HUDEP-2 (cell line): ENCODE measurements at regions not wholly inside any gene's neighbourhood (a gene's known extent, or its start where the extent isn't known, plus 50 kb on each side); places are given as distances from the start of the nearest gene placed in this dataset.
A peak's percentile ranks its signal among the peaks of the same experiment; 100 is the strongest.
"Not testable (repeated sequence)": the region's sequence is repeated elsewhere in the genome, so short reads cannot be mapped to it uniquely, and the experiment has no call there.

Experiments
- DNase-seq, 76 experiments: peaks; one replicate each; lab custom pipeline; 2025; ENCODE audit not compliant: unreplicated experiment in 76 of 76; lab: John Stamatoyannopoulos, UW

- DNase-seq: no peak
These were observed 190.1 kb upstream of the ITGA1 start for GRCh38 chr5:52597625-52598024.

GRCh38 chr5:52598968-52599367 lies 188.7 kb upstream of the ITGA1 start:
- no peak for DNase-seq

DNA sequence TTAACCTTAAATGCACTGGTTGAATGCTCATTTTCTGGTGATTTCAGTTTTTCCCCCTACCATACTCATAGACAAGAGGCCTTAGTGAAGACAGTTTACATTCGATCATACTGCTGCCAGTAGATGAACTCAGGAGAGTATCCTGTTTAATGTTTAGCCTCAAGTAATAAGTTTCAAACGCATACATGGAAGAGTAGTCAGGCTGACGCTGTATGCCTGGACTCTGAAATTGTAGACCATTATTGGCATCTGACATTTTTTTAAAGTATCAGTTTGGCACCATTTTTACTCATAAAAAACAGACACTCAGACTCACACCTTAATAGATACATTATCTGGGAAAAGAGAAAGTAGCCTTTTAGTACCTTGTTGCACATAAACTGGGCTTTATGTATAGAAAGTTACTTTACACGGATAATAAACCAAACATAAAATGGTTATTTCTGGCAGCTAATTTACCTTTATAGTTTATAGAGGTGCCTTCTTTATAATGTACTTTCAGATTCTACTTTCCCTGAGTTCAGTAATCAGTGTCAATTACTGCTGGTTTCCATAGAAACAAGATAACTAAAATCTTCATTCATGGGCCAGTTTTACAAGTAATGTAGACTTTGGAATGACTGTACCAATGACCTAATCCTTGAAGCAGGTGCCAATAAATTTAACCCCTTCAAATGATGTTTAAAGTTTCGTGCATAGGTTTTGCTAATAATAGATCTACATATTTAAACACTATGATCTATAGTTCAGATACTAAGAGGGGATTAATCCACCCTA lies 183.8 kb upstream of the ITGA1 start:
- no peak for DNase-seq

GRCh38 chr5:52605317-52606313 lies 182.1 kb upstream of the ITGA1 start:
- no peak for DNase-seq

DNA sequence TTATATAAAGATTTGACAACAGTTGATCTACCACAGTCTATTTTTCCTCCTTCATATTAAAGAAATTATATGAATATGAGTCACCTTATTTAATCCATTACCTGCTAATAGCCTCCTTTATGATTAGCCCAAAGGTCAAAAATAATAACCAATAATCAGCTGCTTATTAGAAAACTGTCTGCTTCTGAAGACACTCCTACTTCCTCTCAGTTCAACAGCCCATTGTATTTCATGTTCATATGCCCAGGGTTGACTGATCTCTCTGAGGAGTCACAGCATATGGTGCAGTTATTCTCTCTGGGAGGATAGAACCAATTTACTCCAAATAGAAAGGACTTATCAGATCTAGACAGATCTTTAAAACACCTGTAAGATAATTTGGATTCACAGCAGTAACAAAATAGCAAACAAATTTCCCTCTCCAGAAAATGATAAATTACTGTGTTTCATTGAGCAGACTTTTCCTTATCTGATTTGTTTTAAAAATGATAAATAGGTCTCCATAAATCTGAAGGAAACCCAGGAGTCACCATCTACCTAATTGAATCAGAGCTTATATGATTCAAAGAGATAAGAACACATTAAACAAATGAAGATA lies 180.4 kb upstream of the ITGA1 start:
- no peak for DNase-seq

DNA sequence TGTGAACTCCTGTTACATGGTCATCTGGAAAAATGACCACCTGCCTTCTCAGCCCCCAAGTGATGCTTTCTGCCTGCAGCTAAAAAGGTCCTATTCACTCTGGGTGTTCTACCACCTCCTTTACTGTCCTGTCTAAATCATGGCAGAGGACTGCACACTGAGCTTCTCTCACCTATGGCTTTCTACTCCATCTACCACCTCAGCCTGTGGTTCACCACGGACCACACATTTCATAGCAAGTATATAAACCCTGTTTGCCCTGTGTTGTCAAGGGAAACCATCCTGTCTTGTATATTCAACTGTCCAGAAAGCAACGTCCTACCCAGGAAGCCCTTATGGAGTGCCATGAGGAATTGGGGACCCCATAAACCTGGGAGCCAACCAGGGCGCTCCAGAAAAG lies 167.4 kb upstream of the ITGA1 start:
- no peak for DNase-seq

DNA sequence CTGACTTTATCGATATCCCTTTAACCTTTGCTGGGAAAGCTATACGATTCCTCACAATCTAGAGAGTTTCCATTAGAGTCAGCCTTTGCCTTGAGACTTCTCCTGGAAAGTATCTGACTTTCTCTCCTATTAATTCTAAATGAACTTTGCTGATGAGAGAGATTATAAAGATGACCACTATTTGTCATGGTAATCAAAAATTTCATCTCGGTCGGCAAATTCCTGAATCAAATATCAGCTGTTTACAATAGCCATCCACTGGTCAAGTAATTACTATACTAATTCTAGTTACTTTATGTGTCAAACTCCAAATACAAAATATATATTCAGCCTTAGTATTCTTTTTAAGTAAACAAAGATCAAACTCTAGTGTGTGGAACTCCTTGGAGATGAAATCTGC lies 164.4 kb upstream of the ITGA1 start:
- DNase-seq: no peak

DNA sequence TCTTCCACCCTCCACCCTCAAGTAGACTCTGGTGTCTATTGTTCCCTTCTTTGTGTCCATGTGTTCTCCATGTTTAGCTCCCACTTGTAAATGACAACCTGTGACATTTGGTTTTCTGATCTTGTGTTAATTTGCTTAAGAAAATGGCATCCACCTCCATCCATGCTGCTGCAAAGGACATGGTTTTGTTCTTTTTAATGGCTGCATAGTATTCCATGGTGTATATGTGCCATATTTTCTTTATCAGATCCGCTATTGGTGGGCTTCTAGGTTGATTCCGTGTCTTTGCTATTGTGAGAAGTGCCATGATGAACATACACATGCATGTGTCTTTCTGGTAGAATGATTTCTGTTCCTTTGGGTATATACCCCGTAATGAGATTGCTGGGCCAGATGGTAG lies 163.4 kb upstream of the ITGA1 start:
- DNase-seq: no peak

DNA sequence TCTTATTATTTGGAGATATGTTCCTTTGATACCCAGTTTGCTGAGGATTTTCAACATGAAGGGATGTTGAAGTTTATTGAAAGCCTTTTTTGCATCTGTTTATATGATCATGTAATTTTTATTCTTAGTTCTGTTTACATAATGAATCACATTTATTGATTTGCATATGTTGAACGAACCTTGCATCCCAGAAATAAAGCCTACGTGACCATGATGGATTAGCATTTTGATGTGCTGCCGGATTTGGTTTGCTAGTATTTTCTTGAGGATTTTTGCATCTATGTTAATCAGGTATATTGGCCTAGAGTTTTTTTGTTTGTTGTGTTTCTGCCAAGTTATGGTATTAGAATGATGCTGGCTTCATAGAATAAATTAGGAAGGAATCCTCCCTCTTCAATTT lies 161.4 kb upstream of the ITGA1 start:
- DNase-seq: no peak

GRCh38 chr5:52627740-52628139 lies 160.0 kb upstream of the ITGA1 start:
- no peak for DNase-seq

GRCh38 chr5:52632281-52632680 lies 155.4 kb upstream of the ITGA1 start:
- DNase-seq: no peak

DNA sequence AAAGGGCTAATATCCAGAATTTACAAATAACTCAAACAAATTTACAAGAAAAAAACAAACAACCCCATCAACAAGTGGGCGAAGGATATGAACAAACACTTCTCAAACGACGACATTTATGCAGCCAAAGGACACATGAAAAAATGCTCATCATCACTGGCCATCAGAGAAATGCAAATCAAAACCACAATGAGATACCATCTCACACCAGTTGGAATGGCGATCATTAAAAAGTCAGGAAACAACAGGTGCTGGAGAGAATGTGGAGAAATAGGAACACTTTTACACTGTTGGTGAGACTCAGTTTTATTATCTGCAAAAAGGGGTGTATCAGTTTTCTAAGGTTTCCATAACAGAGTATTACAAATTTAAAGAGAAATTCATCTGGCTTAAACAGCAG lies 153.5 kb upstream of the ITGA1 start:
- DNase-seq: not testable (repeated sequence)

DNA sequence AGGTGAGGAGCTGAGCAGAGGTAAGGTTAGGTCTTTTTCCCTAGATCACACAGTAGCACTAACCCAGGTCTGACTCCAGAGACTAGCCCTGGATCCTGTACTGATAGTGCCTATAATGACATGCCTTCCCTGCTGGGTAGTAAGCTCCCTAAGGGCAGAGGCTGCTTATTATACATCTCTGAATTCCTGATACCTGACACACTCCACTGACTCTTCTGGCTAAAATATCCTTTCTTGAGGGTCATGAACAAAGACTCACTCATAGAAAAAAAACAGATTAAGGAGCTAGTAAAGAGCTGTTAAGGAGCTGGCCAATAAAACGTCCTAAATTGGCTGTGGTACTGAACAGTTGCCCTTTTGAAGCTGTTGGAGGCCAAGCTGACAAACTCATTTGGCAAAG lies 149.0 kb upstream of the ITGA1 start:
- DNase-seq: peak in 1 of 76 experiments; percentile 1

- DNase-seq: no peak
These were observed 139.0 kb upstream of the ITGA1 start for GRCh38 chr5:52648726-52649125.

DNA sequence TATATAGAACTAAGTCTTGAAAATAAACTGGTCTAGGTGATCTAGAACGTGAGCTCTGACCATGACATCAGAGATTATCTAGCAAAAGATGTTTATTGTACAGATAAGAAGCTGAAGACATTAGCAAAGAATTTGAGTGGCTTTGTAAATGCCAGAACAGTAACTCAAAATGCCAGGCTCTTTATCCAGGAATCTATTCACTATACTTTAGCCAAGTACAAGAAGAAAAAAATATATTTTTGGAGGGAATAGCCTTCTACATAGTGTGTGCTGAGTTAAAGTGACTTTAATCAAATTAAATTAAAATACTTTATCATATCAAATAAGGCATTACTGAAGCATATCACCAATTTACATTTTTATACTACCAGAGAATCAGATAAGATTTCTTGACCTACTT lies 132.6 kb upstream of the ITGA1 start:
- DNase-seq: no peak

GRCh38 chr5:52656569-52657246 lies 131.0 kb upstream of the ITGA1 start:
- no peak for DNase-seq

DNA sequence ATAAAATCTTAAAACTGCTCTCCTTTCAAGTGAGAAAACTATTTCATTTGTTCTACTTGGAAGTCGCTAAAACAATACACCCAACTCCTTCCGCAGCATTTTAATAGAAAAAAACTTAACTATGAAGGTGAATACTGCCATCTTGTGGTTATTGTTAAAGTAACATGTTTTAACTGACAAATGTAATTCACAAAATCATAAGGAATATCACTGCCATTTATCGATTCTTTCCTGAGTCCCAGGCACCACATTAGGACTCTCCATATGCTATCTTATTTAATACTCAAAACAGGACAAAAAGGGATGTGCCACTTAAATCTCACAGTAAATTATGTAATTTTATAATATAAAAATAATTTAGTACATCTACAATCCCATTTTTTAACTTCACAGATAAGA lies 130.5 kb upstream of the ITGA1 start:
- peak in 11 of 76 experiments; percentile 2 to 39 (median 6) for DNase-seq

- DNase-seq: no peak
These were observed 129.5 kb upstream of the ITGA1 start for GRCh38 chr5:52658246-52658645.

DNA sequence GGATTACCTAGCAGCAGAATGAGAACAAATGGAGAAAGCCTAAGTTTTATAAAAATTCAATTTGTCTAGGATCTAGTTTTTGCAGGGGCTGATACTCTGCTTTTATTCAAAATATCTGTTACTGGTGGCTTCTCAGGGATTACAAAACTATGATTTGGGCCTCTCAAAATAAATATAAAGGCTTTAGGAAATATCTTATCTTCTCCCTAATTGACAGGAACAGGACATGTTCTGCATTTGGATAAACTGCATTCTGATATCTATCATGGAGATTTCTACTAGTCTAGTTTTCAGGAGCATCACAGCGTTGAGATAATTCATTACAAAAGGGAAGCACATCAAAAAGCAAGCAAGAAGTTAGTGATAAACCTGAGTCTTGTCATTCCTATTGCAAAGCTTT lies 127.1 kb upstream of the ITGA1 start:
- no peak for DNase-seq

GRCh38 chr5:52661903-52662595 lies 125.7 kb upstream of the ITGA1 start:
- no peak for DNase-seq
